DMS53 treated with DMSO at 0.1 percent for 48 hours (cell line): ENCODE measurements at regions not wholly inside any gene's neighbourhood (a gene's known extent, or its start where the extent isn't known, plus 50 kb on each side); places are given as distances from the start of the nearest gene placed in this dataset.
A peak's percentile ranks its signal among the peaks of the same experiment; 100 is the strongest.

Experiments used
- DNase-seq: peaks from one replicate; lab custom pipeline; 2025; ENCODE audit not compliant: unreplicated experiment; lab: John Stamatoyannopoulos, UW

DNA sequence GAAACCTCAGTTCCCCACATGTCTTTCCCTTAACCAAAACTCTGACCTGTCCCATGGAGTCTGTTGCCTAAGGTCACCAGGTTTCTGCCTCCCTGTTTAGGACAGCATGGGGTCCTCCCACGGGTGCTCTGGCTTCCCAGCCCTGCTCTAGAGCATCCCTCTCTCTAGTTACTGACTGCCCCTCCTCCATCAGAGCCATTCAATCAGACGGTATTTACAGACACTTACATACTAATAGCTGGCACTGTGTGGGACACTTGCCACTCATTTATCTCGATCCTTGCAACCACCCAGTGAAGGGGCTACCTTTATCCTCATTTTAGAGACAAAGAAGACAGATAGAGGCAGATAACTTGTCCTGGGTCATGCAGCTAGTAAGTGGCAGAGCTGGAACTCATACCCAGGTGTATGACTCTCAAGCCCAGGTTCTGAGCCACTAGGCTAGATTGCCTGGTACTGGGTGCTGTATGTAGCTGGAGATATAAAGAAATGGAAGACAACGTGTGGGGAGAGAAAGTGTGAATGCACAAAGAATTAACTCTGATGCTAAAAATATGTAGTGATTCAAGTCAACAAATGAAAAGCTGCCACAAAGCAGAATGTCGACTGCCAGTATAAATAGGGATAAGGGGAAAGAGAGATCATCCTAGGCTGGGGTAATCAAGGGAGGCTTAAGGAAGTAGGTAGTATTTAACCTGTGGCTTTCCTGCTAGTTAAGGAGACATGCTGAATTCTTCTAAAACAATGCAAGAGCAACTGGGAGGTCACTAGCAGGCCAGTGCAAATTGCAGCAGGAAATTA is 52.5 kb upstream of the PDE8B start:
- DNase-seq: no peak

- DNase-seq: no peak
Observed at GRCh38 chr5:77156379-77156778, 54.1 kb upstream of the PDE8B start.

GRCh38 chr5:77155179-77155785 is 55.2 kb upstream of the PDE8B start:
- DNase-seq: no peak

GRCh38 chr5:77152441-77152840 is 58.0 kb upstream of the PDE8B start:
- DNase-seq: no peak

- DNase-seq: no peak
Observed at GRCh38 chr5:77151501-77151900, 59.0 kb upstream of the PDE8B start.

- no peak for DNase-seq
Observed at GRCh38 chr5:77146896-77147295, 59.8 kb upstream of the ZBED3 start.

GRCh38 chr5:77145666-77146065 is 58.6 kb upstream of the ZBED3 start:
- DNase-seq: no peak

- no peak for DNase-seq
Observed at GRCh38 chr5:77144837-77145139, 57.7 kb upstream of the ZBED3 start.

- peak; percentile 63 for DNase-seq
Observed at GRCh38 chr5:77143998-77144836, 57.1 kb upstream of the ZBED3 start.

GRCh38 chr5:77140350-77140749 is 53.3 kb upstream of the ZBED3 start:
- DNase-seq: no peak

- DNase-seq: no peak
Observed at GRCh38 chr5:77139001-77139400, 51.9 kb upstream of the ZBED3 start.
